ENCODE measurements at regions not wholly inside any gene's neighbourhood (a gene's known extent, or its start where the extent isn't known, plus 50 kb on each side); places are given as distances from the start of the nearest gene placed in this dataset.

GRCh38 chr17:74085434-74085833 is 118.0 kb upstream of the RPL38 start:
- DNase-seq, result no peak
- Histone ChIP-seq H3K36me3 (ENCODE audit: low read depth) (no peaks in the 10 kb centered on the region), H3K4me1 (ENCODE audit: low read depth) (no peaks in the 10 kb centered on the region), H3K9me3 (no peaks in the 10 kb centered on the region), H3K4me3 (no peak overlapping the region)
- no peak for TF ChIP-seq CTCF (IDR thresholded peaks at IDR 0.05)
- ATAC-seq, result no peak
- intact Hi-C loops (cut with DNase I, micrococcal nuclease), result no loop called here

- ATAC-seq (no peak), DNase-seq (no peak)
- Histone ChIP-seq H3K4me1 (ENCODE audit: low read depth) (no peaks in the 10 kb centered on the region), H3K4me3 (no peak overlapping the region), H3K36me3 (ENCODE audit: low read depth) (no peaks in the 10 kb centered on the region), H3K9me3 (no peaks in the 10 kb centered on the region)
- intact Hi-C loops (cut with DNase I, micrococcal nuclease), result no loop called here
- no peak for TF ChIP-seq CTCF (IDR thresholded peaks at IDR 0.05)
These were observed 116.4 kb upstream of the RPL38 start for GRCh38 chr17:74087002-74087585.

DNA sequence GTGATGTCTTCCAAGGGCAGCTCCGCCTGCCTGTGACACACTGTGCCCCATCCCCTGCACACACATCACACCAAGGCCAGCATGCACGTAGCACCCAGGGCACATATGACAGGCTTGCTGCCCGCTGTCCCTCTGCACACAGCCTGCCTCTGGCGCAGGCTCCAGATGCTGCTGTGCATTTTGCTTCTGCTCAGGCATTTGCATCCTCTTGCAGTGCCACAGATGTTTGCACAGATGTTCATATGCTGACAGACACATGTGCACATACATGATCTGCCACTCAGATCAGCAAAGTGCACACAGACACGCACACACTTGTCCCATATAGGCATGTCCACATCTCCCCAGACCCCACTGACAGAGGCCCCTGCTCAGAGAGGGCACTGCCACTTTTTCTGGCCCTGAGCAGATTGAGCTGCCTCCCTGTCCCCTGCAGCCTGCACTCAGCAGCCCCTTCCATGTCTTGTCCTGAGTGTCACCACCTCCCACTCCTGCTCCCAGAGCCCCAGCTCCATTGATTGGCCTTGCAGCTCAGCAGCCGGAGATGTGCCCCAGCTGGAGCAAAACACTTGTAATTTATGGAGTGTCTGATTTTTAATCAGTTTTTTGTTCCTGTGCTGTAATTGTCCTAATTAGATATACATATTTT is 115.1 kb upstream of the RPL38 start:
- intact Hi-C loops (cut with DNase I, micrococcal nuclease), result no loop called here
- ATAC-seq (no peak), DNase-seq (no peak)
- H3K4me3 ChIP-seq, result no peak overlapping the region
- no peak for TF ChIP-seq CTCF (IDR thresholded peaks at IDR 0.05)
- H3K9me3 ChIP-seq, result no peaks in the 10 kb centered on the region
- H3K4me1 ChIP-seq (ENCODE audit: low read depth), result no peaks in the 10 kb centered on the region
- H3K36me3 ChIP-seq (ENCODE audit: low read depth), result no peaks in the 10 kb centered on the region

DNA sequence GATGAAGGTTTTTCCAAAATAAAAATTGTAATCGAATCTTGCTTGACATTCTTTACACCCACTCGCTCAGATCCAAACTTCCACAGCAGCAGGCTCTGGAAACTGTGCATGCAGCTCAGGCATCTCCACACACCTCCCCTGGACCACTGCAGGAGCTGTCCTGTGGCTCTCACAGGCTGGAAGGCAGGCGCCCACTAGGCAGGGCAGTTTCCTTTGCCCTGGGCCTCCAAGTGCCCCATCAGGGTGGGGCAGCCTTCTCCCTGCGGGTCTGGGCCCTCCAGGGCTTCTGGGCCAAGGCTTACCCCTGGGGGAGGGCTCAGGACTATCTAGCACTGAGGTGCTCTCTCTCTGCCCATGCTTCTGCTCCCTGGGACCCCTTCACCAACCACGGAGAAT is 114.5 kb upstream of the RPL38 start:
- ATAC-seq (no peak), DNase-seq (no peak)
- no peak overlapping the region for H3K4me3 ChIP-seq
- H3K36me3 ChIP-seq (ENCODE audit: low read depth), result no peaks in the 10 kb centered on the region
- no peak for TF ChIP-seq CTCF (IDR thresholded peaks at IDR 0.05)
- no peaks in the 10 kb centered on the region for H3K9me3 ChIP-seq
- intact Hi-C loops (cut with DNase I, micrococcal nuclease), result no loop called here
- no peaks in the 10 kb centered on the region for H3K4me1 ChIP-seq (ENCODE audit: low read depth)

DNA sequence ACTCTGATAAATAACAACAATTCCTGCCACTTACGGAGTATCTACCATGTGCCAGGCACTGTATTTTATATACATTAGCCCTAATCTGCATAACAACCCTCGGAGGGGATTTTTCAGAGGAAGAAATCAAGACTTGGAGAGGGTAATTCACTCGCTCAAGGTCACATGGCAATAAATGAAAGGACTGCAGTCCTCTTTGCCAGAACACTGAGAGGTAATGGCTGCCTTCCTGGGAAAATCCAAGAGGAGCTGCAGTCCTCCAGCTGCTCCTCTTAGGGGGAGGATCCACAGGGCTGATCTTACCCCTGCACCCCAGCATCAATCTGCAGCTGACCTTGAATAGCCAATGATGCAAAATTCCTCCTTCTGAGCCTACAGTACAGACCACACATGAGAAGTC is 114.1 kb upstream of the RPL38 start:
- ATAC-seq, result no peak

More for the DNA sequence above, 114.1 kb upstream of the RPL38 start:
- Histone ChIP-seq H3K36me3 (ENCODE audit: low read depth) (no peaks in the 10 kb centered on the region), H3K4me3 (no peak overlapping the region), H3K9me3 (no peaks in the 10 kb centered on the region), H3K4me1 (ENCODE audit: low read depth) (no peaks in the 10 kb centered on the region)
- intact Hi-C loops (cut with DNase I, micrococcal nuclease), result no loop called here
- DNase-seq, result no peak
- TF ChIP-seq CTCF (IDR thresholded peaks at IDR 0.05), result no peak
